ENCODE measurements at regions not wholly inside any gene's neighbourhood (a gene's known extent, or its start where the extent isn't known, plus 50 kb on each side); places are given as distances from the start of the nearest gene placed in this dataset.

GRCh38 chrX:45766981-45767501 is 566.4 kb upstream of the DIPK2B start:
- H4K20me1 ChIP-seq (ENCODE audit: insufficient read depth, low read length) = no peaks in the 10 kb centered on the region
- no peak overlapping the region for H3K9ac ChIP-seq (ENCODE audit: low read depth, low read length)
- no peak overlapping the region for H3K4me2 ChIP-seq (ENCODE audit: insufficient read depth, low read length)
- no peak overlapping the region for H3K4me3 ChIP-seq (ENCODE audit: low read depth in 1 of 2, low read length in 2 of 2)
- H3K27ac ChIP-seq (ENCODE audit: low read length) = no peak overlapping the region
- H2AFZ ChIP-seq (ENCODE audit: low read depth, low read length) = no peak overlapping the region
- H3K36me3 ChIP-seq (ENCODE audit: insufficient read depth, low read length) = peaks cover 7% of the 10 kb centered on the region
- H3K27me3 ChIP-seq (ENCODE audit: insufficient read depth, low read length, poor library complexity) = no peaks in the 10 kb centered on the region
- no peak for DNase-seq
- no peaks in the 10 kb centered on the region for H3K9me3 ChIP-seq (ENCODE audit: insufficient read depth, low read length, severe bottlenecking)
- peaks cover 15% of the 10 kb centered on the region for H3K4me1 ChIP-seq (ENCODE audit: insufficient read depth, low read length)
- TF ChIP-seq CTCF (IDR thresholded peaks at IDR 0.05; ENCODE audit: borderline replicate concordance, extremely low read depth, low read length, poor library complexity, severe bottlenecking) (no peak), EZH2 (IDR thresholded peaks at IDR 0.05; ENCODE audit: borderline replicate concordance, low read depth, low read length, severe bottlenecking) (no peak)
- ATAC-seq (ENCODE audit: insufficient read depth, low read depth) = no peak
- peaks cover 16% of the 10 kb centered on the region for H3K79me2 ChIP-seq (ENCODE audit: insufficient read depth, low read length)

GRCh38 chrX:45765767-45766166 is 565.1 kb upstream of the DIPK2B start:
- ATAC-seq (ENCODE audit: insufficient read depth, low read depth) (no peak), DNase-seq (no peak)
- Histone ChIP-seq H3K9ac (ENCODE audit: low read depth, low read length) (no peak overlapping the region), H3K9me3 (ENCODE audit: insufficient read depth, low read length, severe bottlenecking) (no peaks in the 10 kb centered on the region), H4K20me1 (ENCODE audit: insufficient read depth, low read length) (no peaks in the 10 kb centered on the region), H3K4me3 (ENCODE audit: low read depth in 1 of 2, low read length in 2 of 2) (no peak overlapping the region), H3K4me1 (ENCODE audit: insufficient read depth, low read length) (peaks cover 9% of the 10 kb centered on the region; the same call in 1 of the 2 replicates), H3K27ac (ENCODE audit: low read length) (no peak overlapping the region), H3K79me2 (ENCODE audit: insufficient read depth, low read length) (peaks cover 11% of the 10 kb centered on the region), H3K4me2 (ENCODE audit: insufficient read depth, low read length) (no peak overlapping the region), H2AFZ (ENCODE audit: low read depth, low read length) (no peak overlapping the region), H3K27me3 (ENCODE audit: insufficient read depth, low read length, poor library complexity) (no peaks in the 10 kb centered on the region), H3K36me3 (ENCODE audit: insufficient read depth, low read length) (peaks cover 7% of the 10 kb centered on the region)
- TF ChIP-seq CTCF (IDR thresholded peaks at IDR 0.05; ENCODE audit: borderline replicate concordance, extremely low read depth, low read length, poor library complexity, severe bottlenecking) = no peak
- no peak for TF ChIP-seq EZH2 (IDR thresholded peaks at IDR 0.05; ENCODE audit: borderline replicate concordance, low read depth, low read length, severe bottlenecking)

- Histone ChIP-seq H4K20me1 (ENCODE audit: insufficient read depth, low read length) (no peaks in the 10 kb centered on the region), H3K79me2 (ENCODE audit: insufficient read depth, low read length) (peaks cover 7% of the 10 kb centered on the region), H3K36me3 (ENCODE audit: insufficient read depth, low read length) (peaks cover 7% of the 10 kb centered on the region), H3K9ac (ENCODE audit: low read depth, low read length) (no peak overlapping the region), H3K4me1 (ENCODE audit: insufficient read depth, low read length) (peaks cover 13% of the 10 kb centered on the region), H3K4me2 (ENCODE audit: insufficient read depth, low read length) (no peak overlapping the region), H3K27me3 (ENCODE audit: insufficient read depth, low read length, poor library complexity) (no peaks in the 10 kb centered on the region), H3K27ac (ENCODE audit: low read length) (no peak overlapping the region), H2AFZ (ENCODE audit: low read depth, low read length) (no peak overlapping the region), H3K4me3 (ENCODE audit: low read depth in 1 of 2, low read length in 2 of 2) (no peak overlapping the region), H3K9me3 (ENCODE audit: insufficient read depth, low read length, severe bottlenecking) (no peaks in the 10 kb centered on the region)
- DNase-seq (no peak), ATAC-seq (ENCODE audit: insufficient read depth, low read depth) (no peak)
- TF ChIP-seq CTCF (IDR thresholded peaks at IDR 0.05; ENCODE audit: borderline replicate concordance, extremely low read depth, low read length, poor library complexity, severe bottlenecking) = no peak
- TF ChIP-seq EZH2 (IDR thresholded peaks at IDR 0.05; ENCODE audit: borderline replicate concordance, low read depth, low read length, severe bottlenecking) = no peak
These were observed 564.6 kb upstream of the DIPK2B start for GRCh38 chrX:45765281-45765680.
